ENCODE measurements at regions not wholly inside any gene's neighbourhood (a gene's known extent, or its start where the extent isn't known, plus 50 kb on each side); places are given as distances from the start of the nearest gene placed in this dataset.

DNA sequence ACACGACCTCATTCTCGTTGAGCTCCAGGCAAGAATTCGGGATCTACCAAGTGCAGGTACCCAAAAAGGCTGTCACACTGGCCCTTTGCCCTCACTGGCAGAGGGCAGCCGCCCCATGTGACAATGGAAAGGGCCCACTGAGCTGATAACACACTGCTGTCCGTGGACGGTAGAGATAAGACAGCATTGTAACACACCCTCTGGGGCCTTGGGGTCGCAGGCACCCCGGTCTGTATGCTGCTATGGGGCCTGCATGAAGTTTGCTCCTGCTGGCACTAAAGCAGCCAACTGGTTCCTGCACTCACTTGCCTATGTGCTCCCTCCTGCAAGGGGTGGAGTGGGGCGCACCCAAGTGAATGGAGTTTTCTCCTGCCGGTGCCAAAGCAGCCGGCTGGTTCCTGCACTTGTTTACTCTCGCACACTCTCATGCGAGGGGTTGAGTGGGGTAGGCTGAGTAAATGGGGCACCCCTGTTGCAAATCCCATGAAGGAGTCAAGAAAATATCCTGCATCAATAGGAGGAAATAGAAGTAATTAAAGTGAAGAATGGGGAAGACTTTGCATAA lies 477.9 kb downstream of the ATP23 start:
- DNase-seq: no peak
- intact Hi-C loops (cut with DNase I; ENCODE audit: low total_unique reads): no loop called here
- H3K27ac ChIP-seq: no peak overlapping the region

DNA sequence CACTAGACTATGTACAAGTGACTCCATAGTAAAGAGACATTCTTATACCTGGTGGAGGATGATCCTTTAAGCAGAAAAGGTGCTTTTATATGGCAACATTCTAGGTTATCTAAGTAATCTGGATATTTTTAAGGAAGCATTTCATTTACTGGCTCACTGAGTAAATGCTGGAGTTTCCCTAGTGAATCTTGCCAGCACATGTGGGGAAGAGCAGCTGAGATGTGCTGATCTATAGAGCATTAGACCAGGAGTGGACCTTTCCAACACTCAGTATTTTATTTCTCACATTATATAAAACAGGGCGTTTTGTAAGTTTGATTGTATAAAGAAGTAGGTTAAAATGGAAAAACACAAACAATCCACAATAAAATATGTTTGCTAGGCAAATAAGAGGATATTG lies 478.5 kb downstream of the ATP23 start:
- H3K27me3 ChIP-seq (replicated peaks in 1 of 7): no peaks in the 10 kb centered on the region
- no peak overlapping the region for H3K4me3 ChIP-seq
- WGBS, 5 donors: 66 to 89% (median 67%) methylated on average over 1 of the region's 1 CpG
- no peak overlapping the region for H3K27ac ChIP-seq
- peaks cover 0 to 7% (median under 1%) of the 10 kb centered on the region in 6 donors for H3K4me1 ChIP-seq
- intact Hi-C loops (cut with DNase I; ENCODE audit: low total_unique reads): no loop called here
- H3K36me3 ChIP-seq: no peaks in the 10 kb centered on the region
- TF ChIP-seq POLR2A (IDR thresholded peaks at IDR 0.05) (no peak), POLR2AphosphoS5 (IDR thresholded peaks at IDR 0.05) (no peak)
- TF ChIP-seq, protein P1, sequence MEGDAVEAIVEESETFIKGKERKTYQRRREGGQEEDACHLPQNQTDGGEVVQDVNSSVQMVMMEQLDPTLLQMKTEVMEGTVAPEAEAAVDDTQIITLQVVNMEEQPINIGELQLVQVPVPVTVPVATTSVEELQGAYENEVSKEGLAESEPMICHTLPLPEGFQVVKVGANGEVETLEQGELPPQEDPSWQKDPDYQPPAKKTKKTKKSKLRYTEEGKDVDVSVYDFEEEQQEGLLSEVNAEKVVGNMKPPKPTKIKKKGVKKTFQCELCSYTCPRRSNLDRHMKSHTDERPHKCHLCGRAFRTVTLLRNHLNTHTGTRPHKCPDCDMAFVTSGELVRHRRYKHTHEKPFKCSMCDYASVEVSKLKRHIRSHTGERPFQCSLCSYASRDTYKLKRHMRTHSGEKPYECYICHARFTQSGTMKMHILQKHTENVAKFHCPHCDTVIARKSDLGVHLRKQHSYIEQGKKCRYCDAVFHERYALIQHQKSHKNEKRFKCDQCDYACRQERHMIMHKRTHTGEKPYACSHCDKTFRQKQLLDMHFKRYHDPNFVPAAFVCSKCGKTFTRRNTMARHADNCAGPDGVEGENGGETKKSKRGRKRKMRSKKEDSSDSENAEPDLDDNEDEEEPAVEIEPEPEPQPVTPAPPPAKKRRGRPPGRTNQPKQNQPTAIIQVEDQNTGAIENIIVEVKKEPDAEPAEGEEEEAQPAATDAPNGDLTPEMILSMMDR (IDR thresholded peaks at IDR 0.05 in 8 of 11, conservative IDR thresholded peaks at IDR 0.05 in 3 of 11): no peak
- no peak for DNase-seq
- no peaks in the 10 kb centered on the region for H3K9me3 ChIP-seq

More for the DNA sequence above, 477.9 kb downstream of the ATP23 start:
- no peak for TF ChIP-seq POLR2A (IDR thresholded peaks at IDR 0.05)
- no peak for TF ChIP-seq POLR2AphosphoS5 (IDR thresholded peaks at IDR 0.05)
- TF ChIP-seq, protein P1 (IDR thresholded peaks at IDR 0.05 in 8 of 11, conservative IDR thresholded peaks at IDR 0.05 in 3 of 11): no peak
- Histone ChIP-seq H3K4me1 (peaks cover 0 to 1% (median 0%) of the 10 kb centered on the region in 6 donors), H3K36me3 (no peaks in the 10 kb centered on the region), H3K4me3 (no peak overlapping the region), H3K9me3 (no peaks in the 10 kb centered on the region), H3K27me3 (replicated peaks in 1 of 7) (no peaks in the 10 kb centered on the region)
- 84 to 94% (median 85%) methylated on average over 12 to 13 of the region's 13 CpGs for WGBS, 5 donors

- TF ChIP-seq POLR2AphosphoS5 (IDR thresholded peaks at IDR 0.05) (no peak), POLR2A (IDR thresholded peaks at IDR 0.05) (no peak)
- TF ChIP-seq, protein P1 (IDR thresholded peaks at IDR 0.05 in 8 of 11, conservative IDR thresholded peaks at IDR 0.05 in 3 of 11): no peak
- Histone ChIP-seq H3K36me3 (no peaks in the 10 kb centered on the region), H3K9me3 (no peaks in the 10 kb centered on the region), H3K27ac (no peak overlapping the region), H3K27me3 (replicated peaks in 1 of 7) (no peaks in the 10 kb centered on the region), H3K4me1 (peaks cover 0 to 13% (median 5%) of the 10 kb centered on the region in 6 donors), H3K4me3 (no peak overlapping the region)
- intact Hi-C loops (cut with DNase I; ENCODE audit: low total_unique reads): no loop called here
- 53 to 77% (median 58%) methylated on average over 4 of the region's 4 CpGs for WGBS, 5 donors
- DNase-seq: no peak
Measured at GRCh38 chr12:58420503-58420902, 479.1 kb downstream of the ATP23 start.

DNA sequence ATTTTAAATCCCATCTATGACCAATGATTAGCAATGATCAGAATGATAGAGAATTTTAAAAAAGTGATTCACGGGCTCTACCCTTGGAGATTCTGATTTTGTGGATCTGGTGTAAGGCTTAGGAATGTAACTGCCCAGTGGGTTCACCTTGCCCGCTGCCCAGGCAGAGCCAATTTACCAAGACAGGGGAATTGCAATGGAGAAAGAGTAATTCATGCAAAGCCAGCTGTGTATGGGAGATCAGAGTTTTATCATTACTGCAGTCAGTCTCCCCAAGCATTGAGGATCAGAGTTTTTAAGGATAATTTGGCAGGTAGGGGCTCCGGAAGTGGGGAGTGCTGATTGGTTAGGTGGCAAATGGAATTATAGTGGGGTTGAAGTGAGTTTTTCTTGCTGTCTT lies 480.6 kb downstream of the ATP23 start:
- intact Hi-C loops (cut with DNase I; ENCODE audit: low total_unique reads): no loop called here

More for the DNA sequence above, 480.6 kb downstream of the ATP23 start:
- no peaks in the 10 kb centered on the region for H3K9me3 ChIP-seq
- H3K4me3 ChIP-seq: no peak overlapping the region
- no peaks in the 10 kb centered on the region for H3K27me3 ChIP-seq (replicated peaks in 1 of 7)
- peaks cover 0 to 23% (median 11%) of the 10 kb centered on the region in 6 donors for H3K4me1 ChIP-seq
- no peak for DNase-seq
- H3K36me3 ChIP-seq: no peaks in the 10 kb centered on the region
- TF ChIP-seq POLR2AphosphoS5 (IDR thresholded peaks at IDR 0.05) (no peak), POLR2A (IDR thresholded peaks at IDR 0.05) (no peak)
- TF ChIP-seq, protein P1 (IDR thresholded peaks at IDR 0.05 in 8 of 11, conservative IDR thresholded peaks at IDR 0.05 in 3 of 11): no peak
- H3K27ac ChIP-seq: no peak overlapping the region
- WGBS, 5 donors: 82 to 87% (median 86%) methylated on average over 3 of the region's 3 CpGs

Data from spleen (tissue), 11 donors.